ENCODE measurements at regions not wholly inside any gene's neighbourhood (a gene's known extent, or its start where the extent isn't known, plus 50 kb on each side); places are given as distances from the start of the nearest gene placed in this dataset.

DNA sequence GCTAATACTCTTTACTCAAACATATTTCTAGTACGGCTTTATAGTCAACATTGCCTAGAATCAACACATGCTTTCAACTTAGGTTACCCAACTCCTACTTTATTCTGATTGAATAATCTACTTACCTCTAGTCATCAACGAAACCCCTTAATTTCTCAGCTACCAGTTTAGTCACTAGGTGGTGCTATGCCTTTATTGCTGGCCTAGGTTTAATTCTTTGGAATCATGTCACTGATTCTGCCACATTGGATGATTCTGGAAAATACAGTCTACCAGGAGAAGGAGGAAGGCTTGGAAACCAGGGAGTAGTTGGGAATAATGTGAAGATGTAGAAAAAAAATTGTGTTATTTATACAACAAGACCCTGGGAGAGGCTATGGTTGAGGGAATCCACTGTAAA lies 167.7 kb downstream of the DCAF12L2 start:
- WGBS (ENCODE audit: insufficient coverage), result 0% methylated on average over 1 of the region's 2 CpGs
- Histone ChIP-seq H3K4me3 (ENCODE audit: low read length) (no peak overlapping the region), H3K4me1 (ENCODE audit: control insufficient read depth, insufficient read depth, low read length) (no peaks in the 10 kb centered on the region), H3K9me3 (replicated peaks; ENCODE audit: control insufficient read depth, low read depth, low read length) (no peaks in the 10 kb centered on the region), H3K27ac (ENCODE audit: low read length) (no peak overlapping the region), H3K27me3 (ENCODE audit: control insufficient read depth, insufficient read depth, low read length) (no peaks in the 10 kb centered on the region), H3K36me3 (ENCODE audit: control insufficient read depth, insufficient read depth, low read length) (no peaks in the 10 kb centered on the region)
- peak; percentile 31 for DNase-seq

DNA sequence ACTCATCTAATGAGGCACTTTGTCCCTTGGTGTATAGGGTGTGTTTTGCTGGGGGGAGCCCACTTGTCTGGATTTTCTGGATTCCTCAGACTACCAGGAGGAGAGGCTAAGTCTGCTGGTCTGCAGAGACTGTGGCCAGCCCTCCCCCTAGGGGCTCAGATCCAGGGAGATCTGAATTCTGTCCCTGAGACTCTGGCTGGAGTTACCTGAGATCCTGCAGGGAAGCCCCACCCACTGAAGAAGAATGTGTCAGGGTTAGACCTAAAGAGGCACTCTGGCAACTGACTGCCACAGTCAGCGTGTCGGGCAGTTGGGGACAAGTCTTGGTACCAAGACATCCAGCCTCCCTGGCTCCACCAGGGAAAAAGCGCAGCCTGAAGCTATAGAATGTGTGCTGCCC lies 138.9 kb downstream of the DCAF12L2 start:
- WGBS (ENCODE audit: insufficient coverage), result 76% methylated on average over 3 of the region's 3 CpGs
- Histone ChIP-seq H3K9me3 (replicated peaks; ENCODE audit: control insufficient read depth, low read depth, low read length) (no peaks in the 10 kb centered on the region), H3K27ac (ENCODE audit: low read length) (no peak overlapping the region), H3K27me3 (ENCODE audit: control insufficient read depth, insufficient read depth, low read length) (no peaks in the 10 kb centered on the region), H3K4me3 (ENCODE audit: low read length) (no peak overlapping the region), H3K36me3 (ENCODE audit: control insufficient read depth, insufficient read depth, low read length) (no peaks in the 10 kb centered on the region), H3K4me1 (ENCODE audit: control insufficient read depth, insufficient read depth, low read length) (no peaks in the 10 kb centered on the region)
- DNase-seq, result no peak

DNA sequence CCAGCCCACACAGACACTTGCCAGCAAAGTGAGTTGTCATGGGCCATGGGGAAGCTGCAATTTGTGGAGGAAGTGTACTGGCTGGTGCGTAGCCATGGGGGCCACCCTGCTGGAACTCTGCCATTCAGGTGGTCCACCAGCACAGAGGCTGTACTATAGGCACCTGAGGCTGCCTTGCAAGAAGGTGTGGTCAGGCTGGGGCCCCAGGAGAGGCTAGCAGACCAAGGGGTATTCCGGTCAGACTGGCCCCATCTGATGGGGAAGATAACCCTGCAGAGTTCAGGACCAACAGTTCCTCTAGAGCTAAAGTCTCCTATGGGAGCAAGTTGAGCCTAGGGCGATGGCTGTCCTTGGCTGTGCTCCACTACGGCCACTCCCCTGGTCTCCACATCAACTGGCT lies 136.1 kb downstream of the DCAF12L2 start:
- DNase-seq, result no peak
- Histone ChIP-seq H3K36me3 (ENCODE audit: control insufficient read depth, insufficient read depth, low read length) (no peaks in the 10 kb centered on the region), H3K4me1 (ENCODE audit: control insufficient read depth, insufficient read depth, low read length) (no peaks in the 10 kb centered on the region), H3K27me3 (ENCODE audit: control insufficient read depth, insufficient read depth, low read length) (no peaks in the 10 kb centered on the region), H3K9me3 (replicated peaks; ENCODE audit: control insufficient read depth, low read depth, low read length) (no peaks in the 10 kb centered on the region), H3K27ac (ENCODE audit: low read length) (no peak overlapping the region), H3K4me3 (ENCODE audit: low read length) (no peak overlapping the region)
- 93% methylated on average over 2 of the region's 4 CpGs for WGBS (ENCODE audit: insufficient coverage)

DNA sequence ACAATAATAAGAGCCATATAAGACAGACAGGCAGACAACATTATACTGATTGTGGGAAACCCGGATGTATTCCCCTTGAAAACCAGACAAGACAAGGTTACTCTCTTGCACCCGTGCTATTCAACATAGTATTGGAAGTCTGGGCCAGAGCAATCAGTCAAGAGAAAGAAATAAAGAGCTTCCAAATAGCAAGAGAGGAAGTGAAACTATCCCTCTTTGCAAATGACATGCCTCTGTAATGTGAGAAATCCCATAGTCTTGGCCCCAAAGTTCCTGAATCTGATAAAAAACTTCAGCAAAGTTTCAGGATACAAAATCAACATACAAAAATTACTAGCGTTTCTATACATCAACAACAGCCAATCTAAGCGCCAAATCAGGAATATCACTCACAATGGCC lies 102.1 kb downstream of the DCAF12L2 start:
- H3K27ac ChIP-seq (ENCODE audit: low read length), result no peak overlapping the region
- DNase-seq, result no peak
- H3K9me3 ChIP-seq (replicated peaks; ENCODE audit: control insufficient read depth, low read depth, low read length), result peaks cover 10% of the 10 kb centered on the region
- H3K27me3 ChIP-seq (ENCODE audit: control insufficient read depth, insufficient read depth, low read length), result no peaks in the 10 kb centered on the region
- H3K4me3 ChIP-seq (ENCODE audit: low read length), result no peak overlapping the region
- no peaks in the 10 kb centered on the region for H3K4me1 ChIP-seq (ENCODE audit: control insufficient read depth, insufficient read depth, low read length)
- H3K36me3 ChIP-seq (ENCODE audit: control insufficient read depth, insufficient read depth, low read length), result no peaks in the 10 kb centered on the region
- no CpG with 5 or more reads among the region's 4 CpGs for WGBS (ENCODE audit: insufficient coverage)

DNA sequence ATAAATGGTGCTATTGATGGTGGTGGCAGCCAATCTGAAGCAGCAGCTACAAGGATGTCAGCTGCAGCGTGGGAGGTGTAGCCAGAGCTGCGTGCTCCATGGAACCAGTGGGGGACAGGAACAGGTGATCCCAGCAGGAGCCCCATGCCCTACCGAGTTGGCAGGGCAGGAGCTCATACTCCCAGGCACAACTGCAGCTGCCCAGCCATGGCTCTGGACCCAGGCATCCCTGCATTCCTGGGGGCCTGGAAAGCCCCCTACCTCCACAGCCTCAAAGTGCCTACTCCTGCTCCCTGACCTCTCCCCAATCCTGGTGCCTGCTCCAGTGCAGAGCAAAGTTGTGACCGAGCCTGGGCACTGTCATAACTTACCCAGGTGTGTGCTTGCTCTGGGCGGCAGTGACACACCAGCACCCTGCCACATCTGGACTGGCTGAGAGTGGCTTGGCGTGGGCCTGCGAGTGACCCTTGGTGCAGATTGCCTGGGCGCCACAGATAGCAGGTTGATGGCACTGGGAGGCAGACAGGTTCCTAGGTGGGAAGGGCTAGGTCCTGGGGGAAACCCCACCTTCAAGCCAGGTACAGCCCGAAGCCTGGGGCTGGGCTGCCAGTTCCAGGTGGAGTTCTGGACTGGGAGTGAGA lies 101.1 kb downstream of the DCAF12L2 start:
- 69% methylated on average over 8 of the region's 9 CpGs for WGBS (ENCODE audit: insufficient coverage)
- peaks cover 10% of the 10 kb centered on the region for H3K9me3 ChIP-seq (replicated peaks; ENCODE audit: control insufficient read depth, low read depth, low read length)
- H3K4me3 ChIP-seq (ENCODE audit: low read length), result no peak overlapping the region
- no peak overlapping the region for H3K27ac ChIP-seq (ENCODE audit: low read length)
- no peaks in the 10 kb centered on the region for H3K4me1 ChIP-seq (ENCODE audit: control insufficient read depth, insufficient read depth, low read length)
- no peaks in the 10 kb centered on the region for H3K36me3 ChIP-seq (ENCODE audit: control insufficient read depth, insufficient read depth, low read length)
- no peak for DNase-seq
- H3K27me3 ChIP-seq (ENCODE audit: control insufficient read depth, insufficient read depth, low read length), result no peaks in the 10 kb centered on the region

DNA sequence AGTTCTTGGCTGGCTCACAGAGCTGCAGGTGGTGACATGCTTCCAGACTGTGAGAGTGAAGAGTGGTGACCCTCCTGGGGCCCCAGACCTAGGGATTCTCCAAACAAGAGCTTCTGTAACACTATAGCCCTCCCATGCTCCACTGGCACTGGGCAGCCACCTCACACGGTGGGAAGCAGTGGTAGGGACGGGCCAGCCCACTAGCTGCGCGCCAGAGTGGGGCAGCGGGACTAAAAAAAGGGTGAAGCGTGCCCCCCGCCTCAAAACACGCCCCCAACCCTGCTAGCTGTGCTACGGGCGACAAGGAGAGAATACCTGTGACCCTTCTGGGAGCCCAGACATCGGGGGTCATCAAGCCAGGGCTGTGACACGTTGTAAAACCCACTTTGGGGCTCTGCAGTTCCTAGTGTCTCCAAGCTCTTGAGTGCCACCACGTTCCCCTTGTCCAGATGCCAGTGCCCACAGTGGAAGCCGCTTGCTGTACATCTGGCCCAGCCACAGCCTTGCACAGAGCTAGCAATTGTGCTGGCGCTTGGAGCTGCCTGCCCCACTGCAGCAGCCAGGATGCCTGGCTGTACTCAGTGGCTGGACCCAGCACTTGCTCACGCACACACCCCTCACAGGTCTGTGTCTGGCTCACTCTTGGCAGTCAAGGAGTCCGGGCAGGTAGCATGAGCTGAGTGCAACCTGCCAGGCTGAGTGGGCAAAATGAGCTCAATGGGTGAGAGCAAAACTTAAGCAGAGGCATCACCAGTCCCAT lies 100.0 kb downstream of the DCAF12L2 start:
- H3K4me3 ChIP-seq (ENCODE audit: low read length), result no peak overlapping the region
- no peaks in the 10 kb centered on the region for H3K36me3 ChIP-seq (ENCODE audit: control insufficient read depth, insufficient read depth, low read length)
- no peaks in the 10 kb centered on the region for H3K27me3 ChIP-seq (ENCODE audit: control insufficient read depth, insufficient read depth, low read length)
- DNase-seq, result no peak
- H3K27ac ChIP-seq (ENCODE audit: low read length), result no peak overlapping the region
- WGBS (ENCODE audit: insufficient coverage), result 71% methylated on average over 17 of the region's 17 CpGs
- H3K4me1 ChIP-seq (ENCODE audit: control insufficient read depth, insufficient read depth, low read length), result no peaks in the 10 kb centered on the region
- peaks cover 10% of the 10 kb centered on the region for H3K9me3 ChIP-seq (replicated peaks; ENCODE audit: control insufficient read depth, low read depth, low read length)

All from muscle of leg (tissue), 3 donors.